WTC11 (cell line): ENCODE measurements at regions not wholly inside any gene's neighbourhood (a gene's known extent, or its start where the extent isn't known, plus 50 kb on each side); places are given as distances from the start of the nearest gene placed in this dataset.

Source experiments
- ATAC-seq: fragments of 200-7000 bp; cut with Tn5 transposase; 2 replicates; pipeline ENCODE4 v1.10.0; 2021; ENCODE audit warnings: mild to moderate bottlenecking, moderate library complexity
- CTCF ChIA-PET: fragments of 300-600 bp; sonication (Branson Sonifier 250); formaldehyde crosslinking; loops from one replicate; lab custom pipeline; 2021; ENCODE audit warnings: antibody characterized with exemption; lab: Charles Lee
- POLR2A ChIA-PET: fragments of 350-600 bp; sonication (Branson Sonifier 250); formaldehyde crosslinking; loops from one replicate; lab custom pipeline; 2021; ENCODE audit warnings: antibody characterized with exemption; lab: Charles Lee
- DNase-seq: peaks from one replicate; pipeline ENCODE4 v3.0.0; 2021; ENCODE audit warnings: low spot score
- H3K27ac Mint-ChIP-seq: 2 replicates; pipeline ENCODE4 v1.8.0; 2021; ENCODE audit warnings: mixed read lengths
- H3K27me3 Mint-ChIP-seq: 2 replicates; pipeline ENCODE4 v1.8.0; 2021; ENCODE audit warnings: low read depth, mild to moderate bottlenecking, moderate library complexity, mixed read lengths
- H3K36me3 Mint-ChIP-seq: 2 replicates; pipeline ENCODE4 v1.8.0; 2021; ENCODE audit warnings: mixed read lengths
- H3K4me1 Mint-ChIP-seq: 2 replicates; pipeline ENCODE4 v1.8.0; 2022; ENCODE audit warnings: mixed read lengths
- H3K4me3 Mint-ChIP-seq: 2 replicates; pipeline ENCODE4 v1.8.0; 2021; ENCODE audit warnings: mild to moderate bottlenecking, moderate library complexity, mixed read lengths
- H3K9me3 Mint-ChIP-seq: 2 replicates; pipeline ENCODE4 v1.8.0; 2021; ENCODE audit warnings: mixed read lengths
- ELF4 ChIP-seq: sonication (generic); formaldehyde crosslinking; IDR thresholded peaks from 2 replicates; pipeline ENCODE4 v1.8.1; 2022; ENCODE audit warnings: low read depth, mild to moderate bottlenecking, moderate library complexity, missing genetic modification reagents
- EMX1 ChIP-seq: fragments of 250-450 bp; sonication (Bioruptor Pico); IDR thresholded peaks from 2 replicates; pipeline ENCODE4 v1.8.0; 2021; ENCODE audit warnings: mild to moderate bottlenecking
- FOXK1 ChIP-seq: sonication (generic); formaldehyde crosslinking; IDR thresholded peaks from 2 replicates; pipeline ENCODE4 v1.8.0; 2022; ENCODE audit warnings: mild to moderate bottlenecking, moderate library complexity, missing genetic modification reagents
- IRF2 ChIP-seq: sonication (generic); formaldehyde crosslinking; IDR thresholded peaks from 2 replicates; pipeline ENCODE4 v1.8.0; 2022; ENCODE audit warnings: low read depth, missing genetic modification reagents, borderline replicate concordance
- NR2C2 ChIP-seq: sonication (generic); formaldehyde crosslinking; IDR thresholded peaks from 2 replicates; pipeline ENCODE4 v1.8.0; 2022; ENCODE audit warnings: mild to moderate bottlenecking, missing genetic modification reagents
- NR3C1 ChIP-seq: sonication (generic); formaldehyde crosslinking; conservative IDR thresholded peaks from 2 replicates; pipeline ENCODE4 v1.8.1; 2023; ENCODE audit warnings: low read depth, mild to moderate bottlenecking, missing genetic modification reagents
- OVOL2 ChIP-seq: fragments of 250-450 bp; sonication (Bioruptor Pico); IDR thresholded peaks from 2 replicates; pipeline ENCODE4 v1.9.0; 2021; ENCODE audit warnings: mild to moderate bottlenecking, borderline replicate concordance
- SP1 ChIP-seq: sonication (generic); formaldehyde crosslinking; conservative IDR thresholded peaks from 2 replicates; pipeline ENCODE4 v1.8.1; 2022; ENCODE audit warnings: missing genetic modification reagents
- ZNF232 ChIP-seq: sonication (generic); formaldehyde crosslinking; IDR thresholded peaks from 2 replicates; pipeline ENCODE4 v1.8.0; 2022; ENCODE audit warnings: mild to moderate bottlenecking, missing genetic modification reagents
- ZNF416 ChIP-seq: fragments of 250-450 bp; sonication (Bioruptor Pico); IDR thresholded peaks from 2 replicates; pipeline ENCODE4 v1.9.0; 2021; ENCODE audit warnings: mild to moderate bottlenecking, inconsistent platforms
- ZNF671 ChIP-seq: fragments of 250-450 bp; sonication (Bioruptor Pico); IDR thresholded peaks from 2 replicates; pipeline ENCODE4 v1.8.0; 2021; ENCODE audit warnings: mild to moderate bottlenecking
- TF ChIP-seq, protein P1 (sequence below): sonication (generic); formaldehyde crosslinking; IDR thresholded peaks from 2 replicates; pipeline ENCODE4 v1.8.0; 2022; ENCODE audit warnings: mild to moderate bottlenecking, missing genetic modification reagents
- TF ChIP-seq, protein P2 (sequence below): sonication (generic); formaldehyde crosslinking; IDR thresholded peaks from 2 replicates; pipeline ENCODE4 v1.8.0; 2023; ENCODE audit warnings: missing genetic modification reagents
- TF ChIP-seq, protein P3 (sequence below): fragments of 250-450 bp; sonication (Bioruptor Pico); IDR thresholded peaks from 2 replicates; pipeline ENCODE4 v1.9.0; 2021; ENCODE audit warnings: mild to moderate bottlenecking
- TF ChIP-seq, protein P4 (sequence below): sonication (generic); formaldehyde crosslinking; IDR thresholded peaks from 2 replicates; pipeline ENCODE4 v1.8.0; 2023; ENCODE audit warnings: mild to moderate bottlenecking, missing genetic modification reagents
- TF ChIP-seq, protein P5 (sequence below): sonication (generic); formaldehyde crosslinking; IDR thresholded peaks from 2 replicates; pipeline ENCODE4 v1.8.1; 2022; ENCODE audit warnings: low read depth, missing genetic modification reagents, borderline replicate concordance
- TF ChIP-seq, protein P6 (sequence below): sonication (generic); formaldehyde crosslinking; IDR thresholded peaks from 2 replicates; pipeline ENCODE4 v1.8.1; 2023; ENCODE audit warnings: mild to moderate bottlenecking, moderate library complexity, missing genetic modification reagents
- TF ChIP-seq, protein P7 (sequence below): sonication (generic); formaldehyde crosslinking; IDR thresholded peaks from 2 replicates; pipeline ENCODE4 v1.8.0; 2022; ENCODE audit warnings: missing genetic modification reagents
- TF ChIP-seq, protein P8 (sequence below): fragments of 250-450 bp; sonication (Bioruptor Pico); IDR thresholded peaks from 2 replicates; pipeline ENCODE4 v1.8.0; 2021; ENCODE audit warnings: mild to moderate bottlenecking
- TF ChIP-seq, protein P9 (sequence below): sonication (generic); formaldehyde crosslinking; IDR thresholded peaks from 2 replicates; pipeline ENCODE4 v1.8.0; 2022; ENCODE audit warnings: mild to moderate bottlenecking, missing genetic modification reagents

DNA sequence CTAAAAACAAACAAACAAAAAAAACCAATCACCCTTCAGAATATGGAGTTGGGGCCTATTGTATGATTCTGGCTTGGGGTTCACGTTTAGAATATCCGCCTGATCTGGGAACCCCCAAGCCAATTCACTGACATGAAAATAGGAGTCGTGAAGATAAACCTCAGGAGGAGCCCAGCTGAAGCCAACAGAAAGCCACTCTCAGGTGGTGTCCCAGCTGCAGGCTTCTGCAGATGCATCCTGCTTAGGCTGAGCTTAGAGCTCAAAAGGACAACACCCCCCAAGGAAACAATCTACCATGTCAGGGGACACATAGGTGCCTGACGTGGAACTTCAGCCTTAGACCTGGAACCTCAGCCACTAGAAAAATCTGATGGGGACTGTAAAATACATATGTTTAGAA is 51.9 kb downstream of the SYNE3 start (continued):
- TF ChIP-seq, protein P1, sequence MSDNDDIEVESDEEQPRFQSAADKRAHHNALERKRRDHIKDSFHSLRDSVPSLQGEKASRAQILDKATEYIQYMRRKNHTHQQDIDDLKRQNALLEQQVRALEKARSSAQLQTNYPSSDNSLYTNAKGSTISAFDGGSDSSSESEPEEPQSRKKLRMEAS: no peak
- TF ChIP-seq OVOL2 (CRISPR knock-in tag): no peak
- TF ChIP-seq, protein P2, sequence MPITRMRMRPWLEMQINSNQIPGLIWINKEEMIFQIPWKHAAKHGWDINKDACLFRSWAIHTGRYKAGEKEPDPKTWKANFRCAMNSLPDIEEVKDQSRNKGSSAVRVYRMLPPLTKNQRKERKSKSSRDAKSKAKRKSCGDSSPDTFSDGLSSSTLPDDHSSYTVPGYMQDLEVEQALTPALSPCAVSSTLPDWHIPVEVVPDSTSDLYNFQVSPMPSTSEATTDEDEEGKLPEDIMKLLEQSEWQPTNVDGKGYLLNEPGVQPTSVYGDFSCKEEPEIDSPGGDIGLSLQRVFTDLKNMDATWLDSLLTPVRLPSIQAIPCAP (CRISPR knock-in tag): no peak

DNA sequence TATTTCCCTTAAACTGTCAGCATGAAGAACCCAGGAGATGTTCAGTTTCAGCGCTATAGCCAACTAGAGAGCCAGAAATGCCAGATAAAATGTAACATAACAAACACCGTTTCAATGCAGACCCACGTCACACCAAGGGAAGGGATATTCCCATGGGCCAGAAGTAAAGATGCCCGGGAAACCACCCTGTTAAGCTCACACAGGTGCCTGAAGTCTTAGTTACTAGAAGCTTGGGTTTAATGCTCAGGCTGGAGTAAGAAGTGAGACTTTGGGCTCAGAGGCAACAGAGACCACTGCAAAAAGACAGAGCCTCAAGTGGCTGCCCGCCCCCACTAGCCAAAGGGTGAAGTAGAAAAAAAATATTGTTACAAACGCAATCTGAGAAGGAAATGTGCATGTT is 52.3 kb downstream of the SYNE3 start:
- ATAC-seq (no peak), DNase-seq (no peak)
- ChIA-PET POLR2A (no interaction called here), CTCF (interaction anchor here (1.0 to 2.1 kb wide), 3 partner anchors 11 to 52 kb away, joined by 3 to 15 read pairs (median 4); partner anchors contain the start of gene SYNE3)
- no peaks in the 10 kb centered on the region for H3K9me3 Mint-ChIP-seq
- peaks cover 16% of the 10 kb centered on the region for H3K4me1 Mint-ChIP-seq
- H3K27me3 Mint-ChIP-seq: peaks cover 8% of the 10 kb centered on the region
- H3K36me3 Mint-ChIP-seq: no peaks in the 10 kb centered on the region
- no peak overlapping the region for H3K4me3 Mint-ChIP-seq
- TF ChIP-seq ZNF416 (CRISPR knock-in tag) (no peak), EMX1 (CRISPR knock-in tag) (no peak), ZNF671 (no peak), ZNF232 (no peak), SP1 (CRISPR knock-in tag) (no peak), ELF4 (CRISPR knock-in tag) (no peak), NR3C1 (CRISPR knock-in tag) (no peak), NR2C2 (no peak), FOXK1 (CRISPR knock-in tag) (no peak), IRF2 (CRISPR knock-in tag) (no peak)
- TF ChIP-seq, protein P3, sequence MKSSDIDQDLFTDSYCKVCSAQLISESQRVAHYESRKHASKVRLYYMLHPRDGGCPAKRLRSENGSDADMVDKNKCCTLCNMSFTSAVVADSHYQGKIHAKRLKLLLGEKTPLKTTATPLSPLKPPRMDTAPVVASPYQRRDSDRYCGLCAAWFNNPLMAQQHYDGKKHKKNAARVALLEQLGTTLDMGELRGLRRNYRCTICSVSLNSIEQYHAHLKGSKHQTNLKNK (CRISPR knock-in tag): no peak
- TF ChIP-seq, protein P4, sequence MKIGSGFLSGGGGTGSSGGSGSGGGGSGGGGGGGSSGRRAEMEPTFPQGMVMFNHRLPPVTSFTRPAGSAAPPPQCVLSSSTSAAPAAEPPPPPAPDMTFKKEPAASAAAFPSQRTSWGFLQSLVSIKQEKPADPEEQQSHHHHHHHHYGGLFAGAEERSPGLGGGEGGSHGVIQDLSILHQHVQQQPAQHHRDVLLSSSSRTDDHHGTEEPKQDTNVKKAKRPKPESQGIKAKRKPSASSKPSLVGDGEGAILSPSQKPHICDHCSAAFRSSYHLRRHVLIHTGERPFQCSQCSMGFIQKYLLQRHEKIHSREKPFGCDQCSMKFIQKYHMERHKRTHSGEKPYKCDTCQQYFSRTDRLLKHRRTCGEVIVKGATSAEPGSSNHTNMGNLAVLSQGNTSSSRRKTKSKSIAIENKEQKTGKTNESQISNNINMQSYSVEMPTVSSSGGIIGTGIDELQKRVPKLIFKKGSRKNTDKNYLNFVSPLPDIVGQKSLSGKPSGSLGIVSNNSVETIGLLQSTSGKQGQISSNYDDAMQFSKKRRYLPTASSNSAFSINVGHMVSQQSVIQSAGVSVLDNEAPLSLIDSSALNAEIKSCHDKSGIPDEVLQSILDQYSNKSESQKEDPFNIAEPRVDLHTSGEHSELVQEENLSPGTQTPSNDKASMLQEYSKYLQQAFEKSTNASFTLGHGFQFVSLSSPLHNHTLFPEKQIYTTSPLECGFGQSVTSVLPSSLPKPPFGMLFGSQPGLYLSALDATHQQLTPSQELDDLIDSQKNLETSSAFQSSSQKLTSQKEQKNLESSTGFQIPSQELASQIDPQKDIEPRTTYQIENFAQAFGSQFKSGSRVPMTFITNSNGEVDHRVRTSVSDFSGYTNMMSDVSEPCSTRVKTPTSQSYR (CRISPR knock-in tag): no peak
- TF ChIP-seq, protein P5, sequence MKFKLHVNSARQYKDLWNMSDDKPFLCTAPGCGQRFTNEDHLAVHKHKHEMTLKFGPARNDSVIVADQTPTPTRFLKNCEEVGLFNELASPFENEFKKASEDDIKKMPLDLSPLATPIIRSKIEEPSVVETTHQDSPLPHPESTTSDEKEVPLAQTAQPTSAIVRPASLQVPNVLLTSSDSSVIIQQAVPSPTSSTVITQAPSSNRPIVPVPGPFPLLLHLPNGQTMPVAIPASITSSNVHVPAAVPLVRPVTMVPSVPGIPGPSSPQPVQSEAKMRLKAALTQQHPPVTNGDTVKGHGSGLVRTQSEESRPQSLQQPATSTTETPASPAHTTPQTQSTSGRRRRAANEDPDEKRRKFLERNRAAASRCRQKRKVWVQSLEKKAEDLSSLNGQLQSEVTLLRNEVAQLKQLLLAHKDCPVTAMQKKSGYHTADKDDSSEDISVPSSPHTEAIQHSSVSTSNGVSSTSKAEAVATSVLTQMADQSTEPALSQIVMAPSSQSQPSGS (CRISPR knock-in tag): no peak
- TF ChIP-seq, protein P1: no peak
- TF ChIP-seq, protein P6, sequence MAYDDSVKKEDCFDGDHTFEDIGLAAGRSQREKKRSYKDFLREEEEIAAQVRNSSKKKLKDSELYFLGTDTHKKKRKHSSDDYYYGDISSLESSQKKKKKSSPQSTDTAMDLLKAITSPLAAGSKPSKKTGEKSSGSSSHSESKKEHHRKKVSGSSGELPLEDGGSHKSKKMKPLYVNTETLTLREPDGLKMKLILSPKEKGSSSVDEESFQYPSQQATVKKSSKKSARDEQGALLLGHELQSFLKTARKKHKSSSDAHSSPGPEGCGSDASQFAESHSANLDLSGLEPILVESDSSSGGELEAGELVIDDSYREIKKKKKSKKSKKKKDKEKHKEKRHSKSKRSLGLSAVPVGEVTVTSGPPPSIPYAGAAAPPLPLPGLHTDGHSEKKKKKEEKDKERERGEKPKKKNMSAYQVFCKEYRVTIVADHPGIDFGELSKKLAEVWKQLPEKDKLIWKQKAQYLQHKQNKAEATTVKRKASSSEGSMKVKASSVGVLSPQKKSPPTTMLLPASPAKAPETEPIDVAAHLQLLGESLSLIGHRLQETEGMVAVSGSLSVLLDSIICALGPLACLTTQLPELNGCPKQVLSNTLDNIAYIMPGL: no peak
- TF ChIP-seq, protein P7, sequence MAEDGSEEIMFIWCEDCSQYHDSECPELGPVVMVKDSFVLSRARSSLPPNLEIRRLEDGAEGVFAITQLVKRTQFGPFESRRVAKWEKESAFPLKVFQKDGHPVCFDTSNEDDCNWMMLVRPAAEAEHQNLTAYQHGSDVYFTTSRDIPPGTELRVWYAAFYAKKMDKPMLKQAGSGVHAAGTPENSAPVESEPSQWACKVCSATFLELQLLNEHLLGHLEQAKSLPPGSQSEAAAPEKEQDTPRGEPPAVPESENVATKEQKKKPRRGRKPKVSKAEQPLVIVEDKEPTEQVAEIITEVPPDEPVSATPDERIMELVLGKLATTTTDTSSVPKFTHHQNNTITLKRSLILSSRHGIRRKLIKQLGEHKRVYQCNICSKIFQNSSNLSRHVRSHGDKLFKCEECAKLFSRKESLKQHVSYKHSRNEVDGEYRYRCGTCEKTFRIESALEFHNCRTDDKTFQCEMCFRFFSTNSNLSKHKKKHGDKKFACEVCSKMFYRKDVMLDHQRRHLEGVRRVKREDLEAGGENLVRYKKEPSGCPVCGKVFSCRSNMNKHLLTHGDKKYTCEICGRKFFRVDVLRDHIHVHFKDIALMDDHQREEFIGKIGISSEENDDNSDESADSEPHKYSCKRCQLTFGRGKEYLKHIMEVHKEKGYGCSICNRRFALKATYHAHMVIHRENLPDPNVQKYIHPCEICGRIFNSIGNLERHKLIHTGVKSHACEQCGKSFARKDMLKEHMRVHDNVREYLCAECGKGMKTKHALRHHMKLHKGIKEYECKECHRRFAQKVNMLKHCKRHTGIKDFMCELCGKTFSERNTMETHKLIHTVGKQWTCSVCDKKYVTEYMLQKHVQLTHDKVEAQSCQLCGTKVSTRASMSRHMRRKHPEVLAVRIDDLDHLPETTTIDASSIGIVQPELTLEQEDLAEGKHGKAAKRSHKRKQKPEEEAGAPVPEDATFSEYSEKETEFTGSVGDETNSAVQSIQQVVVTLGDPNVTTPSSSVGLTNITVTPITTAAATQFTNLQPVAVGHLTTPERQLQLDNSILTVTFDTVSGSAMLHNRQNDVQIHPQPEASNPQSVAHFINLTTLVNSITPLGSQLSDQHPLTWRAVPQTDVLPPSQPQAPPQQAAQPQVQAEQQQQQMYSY (CRISPR knock-in tag): no peak
- TF ChIP-seq, protein P8, sequence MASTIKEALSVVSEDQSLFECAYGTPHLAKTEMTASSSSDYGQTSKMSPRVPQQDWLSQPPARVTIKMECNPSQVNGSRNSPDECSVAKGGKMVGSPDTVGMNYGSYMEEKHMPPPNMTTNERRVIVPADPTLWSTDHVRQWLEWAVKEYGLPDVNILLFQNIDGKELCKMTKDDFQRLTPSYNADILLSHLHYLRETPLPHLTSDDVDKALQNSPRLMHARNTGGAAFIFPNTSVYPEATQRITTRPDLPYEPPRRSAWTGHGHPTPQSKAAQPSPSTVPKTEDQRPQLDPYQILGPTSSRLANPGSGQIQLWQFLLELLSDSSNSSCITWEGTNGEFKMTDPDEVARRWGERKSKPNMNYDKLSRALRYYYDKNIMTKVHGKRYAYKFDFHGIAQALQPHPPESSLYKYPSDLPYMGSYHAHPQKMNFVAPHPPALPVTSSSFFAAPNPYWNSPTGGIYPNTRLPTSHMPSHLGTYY: no peak
- TF ChIP-seq, protein P9, sequence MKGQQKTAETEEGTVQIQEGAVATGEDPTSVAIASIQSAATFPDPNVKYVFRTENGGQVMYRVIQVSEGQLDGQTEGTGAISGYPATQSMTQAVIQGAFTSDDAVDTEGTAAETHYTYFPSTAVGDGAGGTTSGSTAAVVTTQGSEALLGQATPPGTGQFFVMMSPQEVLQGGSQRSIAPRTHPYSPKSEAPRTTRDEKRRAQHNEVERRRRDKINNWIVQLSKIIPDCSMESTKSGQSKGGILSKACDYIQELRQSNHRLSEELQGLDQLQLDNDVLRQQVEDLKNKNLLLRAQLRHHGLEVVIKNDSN (CRISPR knock-in tag): no peak
- H3K27ac Mint-ChIP-seq: no peak overlapping the region
